Stimulated activated CD4-positive, alpha-beta T cell treated with anti-CD3 and anti-CD28 coated beads, Interleukin-2, amount 100 ng/mL, for 24 hours (primary cell): ENCODE measurements at regions not wholly inside any gene's neighbourhood (a gene's known extent, or its start where the extent isn't known, plus 50 kb on each side); places are given as distances from the start of the nearest gene placed in this dataset.
A peak's percentile ranks its signal among the peaks of the same experiment; 100 is the strongest.

ENCODE experiments used
- DNase-seq, 2 donors: peaks; one replicate each; pipeline ENCODE4 v3.0.0-alpha.2; 2020

- DNase-seq, result no peak
These were observed 161.1 kb upstream of the PDGFD start for GRCh38 chr11:104325093-104325492.

- DNase-seq, result no peak
These were observed 160.3 kb upstream of the PDGFD start for GRCh38 chr11:104324276-104324675.

DNA sequence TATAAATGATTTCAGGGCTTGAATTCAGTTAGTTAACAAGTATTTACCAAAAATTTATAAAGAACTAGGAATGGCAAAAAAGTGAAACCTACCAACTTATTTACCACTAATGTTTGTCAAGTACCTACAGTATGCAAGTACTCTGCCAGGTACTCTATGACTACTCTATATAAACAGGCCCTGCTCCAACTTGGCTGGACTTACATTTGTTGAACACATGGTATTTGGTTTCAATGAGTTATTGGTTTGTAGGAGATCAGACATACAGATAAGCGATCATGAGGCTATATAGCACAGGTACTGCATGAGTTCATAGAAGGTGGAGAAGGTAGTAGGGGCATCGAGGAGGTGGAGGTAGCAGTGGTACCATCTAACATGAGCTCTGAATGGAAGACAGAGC is 159.9 kb upstream of the PDGFD start:
- DNase-seq, result no peak

GRCh38 chr11:104322696-104323095 is 158.7 kb upstream of the PDGFD start:
- no peak for DNase-seq

DNA sequence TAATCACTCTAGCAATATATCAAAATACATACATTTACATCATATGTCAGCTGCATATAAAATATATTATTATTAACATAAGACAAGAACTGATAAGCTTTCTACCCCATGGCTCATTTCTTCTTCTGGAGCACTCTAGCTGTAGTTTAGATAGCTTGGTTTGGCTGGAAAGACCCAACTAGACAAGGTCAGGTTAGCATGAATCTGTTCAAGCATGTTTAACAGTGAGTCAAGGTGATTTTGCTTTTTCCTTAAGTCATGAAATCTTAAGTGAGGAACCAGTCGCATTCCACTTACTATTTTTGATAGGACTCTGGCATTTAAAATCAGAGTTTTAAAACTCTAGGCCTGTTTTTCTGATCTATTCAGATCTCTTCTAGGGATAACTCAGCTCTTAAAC is 157.0 kb upstream of the PDGFD start:
- no peak for DNase-seq

DNA sequence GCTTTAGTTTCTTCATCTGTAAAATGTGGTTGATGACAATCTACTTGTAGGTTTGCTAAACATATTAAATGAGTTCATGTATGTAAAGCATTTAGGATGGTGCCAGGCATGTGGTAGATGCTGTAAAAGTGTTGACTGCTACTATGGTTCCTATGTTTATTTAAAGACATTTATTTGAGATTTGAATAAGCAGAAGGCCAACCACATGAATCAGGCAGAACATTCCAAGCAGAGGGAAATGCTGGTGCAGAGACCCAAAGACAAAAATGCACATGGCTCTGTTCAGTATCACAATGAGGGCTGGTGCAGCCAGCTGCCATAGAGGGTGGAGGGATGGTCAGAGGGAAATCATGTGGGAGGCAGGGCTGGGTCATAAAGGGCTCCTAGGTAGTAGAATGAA is 156.2 kb upstream of the PDGFD start:
- DNase-seq, result no peak

DNA sequence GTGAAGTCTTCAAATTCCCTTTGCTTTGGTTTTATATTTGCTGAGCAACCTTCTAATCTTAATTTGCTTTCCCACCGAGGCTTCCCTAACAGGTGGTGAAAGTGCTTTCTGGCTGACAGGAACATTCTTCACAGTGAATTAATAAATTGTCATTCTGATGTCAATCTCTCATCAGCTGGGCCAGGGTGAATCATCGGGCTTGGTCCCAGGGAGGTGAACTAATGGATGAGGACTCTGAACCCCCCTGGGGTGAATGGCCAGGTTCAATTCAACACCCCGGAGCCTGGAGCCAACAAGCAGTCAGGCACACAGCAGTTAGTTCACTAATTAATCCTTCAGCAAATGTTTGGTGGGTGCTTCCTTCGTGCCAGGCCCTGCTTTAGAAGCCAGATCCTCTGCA is 155.4 kb upstream of the PDGFD start:
- DNase-seq, result no peak

- no peak for DNase-seq
These were observed 143.0 kb upstream of the PDGFD start for GRCh38 chr11:104306862-104307474.

- no peak for DNase-seq
These were observed 137.8 kb upstream of the PDGFD start for GRCh38 chr11:104301776-104302175.

DNA sequence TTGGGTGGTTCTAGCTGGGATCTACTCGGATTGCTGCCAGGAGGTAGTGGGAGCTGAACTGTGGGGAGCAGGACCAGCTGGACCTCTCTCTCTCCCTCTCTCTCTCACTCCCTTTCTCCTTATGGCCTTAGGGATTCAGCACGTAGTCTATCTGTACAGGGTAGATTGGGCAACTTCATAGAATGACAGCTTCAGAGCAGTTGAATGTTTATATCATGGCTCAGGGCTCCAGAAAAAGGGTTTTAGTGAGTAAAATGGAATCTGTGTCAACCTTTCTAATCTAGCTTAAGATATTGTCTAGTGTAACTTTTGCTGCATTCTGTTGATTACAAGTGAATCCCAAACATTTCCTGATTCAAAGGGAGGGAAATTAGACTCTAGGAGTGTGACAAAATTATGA is 127.7 kb upstream of the PDGFD start:
- no peak for DNase-seq

- DNase-seq, result no peak
These were observed 122.2 kb upstream of the PDGFD start for GRCh38 chr11:104286129-104286528.

GRCh38 chr11:104279587-104279986 is 115.6 kb upstream of the PDGFD start:
- no peak for DNase-seq

- DNase-seq, result no peak
These were observed 112.0 kb upstream of the PDGFD start for GRCh38 chr11:104275992-104276391.

- DNase-seq, result no peak
These were observed 96.5 kb upstream of the PDGFD start for GRCh38 chr11:104260456-104260855.

- no peak for DNase-seq
These were observed 95.2 kb upstream of the PDGFD start for GRCh38 chr11:104259121-104259610.

DNA sequence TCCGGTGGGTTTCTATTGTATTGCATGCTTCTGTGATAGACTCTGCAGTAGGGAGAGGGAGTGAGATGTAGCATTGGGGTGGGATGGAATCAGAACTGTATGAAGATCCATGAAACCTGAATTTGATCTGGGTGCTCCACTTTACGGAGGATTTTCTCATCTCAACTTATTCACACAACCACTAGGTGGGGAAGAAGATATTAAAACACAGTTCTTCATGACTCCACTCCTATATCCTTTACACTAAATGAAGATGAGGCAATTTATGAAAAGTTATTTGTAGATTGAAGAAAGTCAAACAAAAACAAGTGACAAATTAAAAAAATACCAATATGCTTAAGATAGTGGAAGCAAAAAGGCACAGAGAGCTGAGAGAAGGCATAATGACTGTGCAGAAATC is 92.6 kb upstream of the PDGFD start:
- no peak for DNase-seq

GRCh38 chr11:104254347-104254746 is 90.4 kb upstream of the PDGFD start:
- peak; percentile 17 to 21 for DNase-seq

- no peak for DNase-seq
These were observed 82.6 kb upstream of the PDGFD start for GRCh38 chr11:104246590-104246989.

GRCh38 chr11:104238916-104239315 is 75.0 kb upstream of the PDGFD start:
- DNase-seq, result no peak

DNA sequence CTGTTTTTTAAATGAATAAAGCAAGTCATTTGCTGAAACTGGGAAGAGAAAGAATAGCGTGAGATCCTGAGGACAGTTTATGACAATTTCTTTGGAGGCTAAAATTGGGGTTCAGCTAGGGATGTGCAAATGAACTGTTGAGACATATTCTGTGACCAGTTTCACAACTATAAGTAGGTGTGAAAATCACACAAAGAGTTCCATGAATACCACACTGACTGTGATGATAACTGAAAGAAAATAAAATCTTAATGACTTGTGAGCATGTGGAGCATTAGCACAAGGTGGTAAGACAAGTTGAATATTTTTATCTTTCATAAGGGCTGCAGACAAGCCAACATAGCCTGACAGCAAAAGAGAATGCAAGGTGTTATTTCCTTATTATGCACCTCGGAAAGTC is 61.1 kb upstream of the PDGFD start:
- DNase-seq, result no peak

DNA sequence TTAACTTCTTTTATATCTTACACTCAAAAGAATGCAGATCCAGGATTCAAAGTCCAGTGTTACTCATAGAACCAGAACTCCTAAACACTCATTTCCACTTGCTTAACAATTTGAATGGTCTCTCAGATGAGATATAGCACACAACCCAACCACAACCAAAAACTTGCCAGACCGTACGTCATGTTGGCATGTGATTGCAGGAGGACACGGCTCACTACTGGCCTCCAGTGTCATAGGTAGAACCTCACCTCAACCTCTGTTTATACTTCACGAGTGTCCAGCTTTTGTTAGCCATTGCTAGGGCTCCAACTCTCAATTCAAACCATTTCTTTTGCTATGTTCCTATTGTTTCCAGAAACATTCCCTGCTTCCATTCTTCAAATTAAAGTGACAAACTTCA is 58.5 kb upstream of the PDGFD start:
- DNase-seq, result no peak

DNA sequence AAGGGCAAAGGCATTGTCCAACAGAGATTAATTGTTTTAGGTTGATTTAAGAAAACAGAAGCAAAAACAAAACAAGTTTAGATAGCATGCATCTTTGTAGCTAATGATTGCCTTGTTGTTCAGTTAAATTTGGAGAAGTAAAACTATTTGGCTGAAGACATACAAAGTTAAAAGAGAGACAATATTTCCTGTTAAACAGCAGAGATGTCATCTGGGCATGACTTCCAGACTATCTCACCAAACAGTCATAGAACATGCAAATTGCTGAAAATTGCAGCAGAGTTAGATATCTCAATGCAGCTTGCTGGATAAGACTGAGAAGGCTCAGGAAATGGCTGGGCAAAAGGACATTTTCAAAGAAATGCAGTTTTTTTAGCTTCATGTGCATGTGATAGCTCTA is 57.5 kb upstream of the PDGFD start:
- DNase-seq, result no peak

- DNase-seq, result no peak
These were observed 55.1 kb upstream of the PDGFD start for GRCh38 chr11:104219096-104219495.

- DNase-seq, result no peak
These were observed 50.6 kb upstream of the PDGFD start for GRCh38 chr11:104214517-104214916.
